Suprapubic skin (tissue), 4 donors: ENCODE measurements at regions not wholly inside any gene's neighbourhood (a gene's known extent, or its start where the extent isn't known, plus 50 kb on each side); places are given as distances from the start of the nearest gene placed in this dataset.

Source experiments
- DNase-seq, 2 donors: peaks; one replicate each; pipeline ENCODE4 v3.0.0-alpha.2; 2019; ENCODE audit warnings: low spot score in 2 of 2
- H3K27ac ChIP-seq: fragments of 200-600 bp; sonication (generic); one replicate; pipeline ENCODE4 v1.5.1; 2019
- H3K27me3 ChIP-seq: fragments of 200-600 bp; sonication (generic); one replicate; pipeline ENCODE4 v1.5.1; 2019
- H3K36me3 ChIP-seq: fragments of 200-600 bp; sonication (generic); one replicate; pipeline ENCODE4 v1.5.1; 2019
- H3K4me1 ChIP-seq: fragments of 200-600 bp; sonication (generic); one replicate; pipeline ENCODE4 v1.5.1; 2019
- H3K4me3 ChIP-seq: fragments of 200-600 bp; sonication (generic); one replicate; pipeline ENCODE4 v1.5.1; 2019; ENCODE audit warnings: mild to moderate bottlenecking
- H3K9me3 ChIP-seq: fragments of 200-600 bp; sonication (generic); one replicate; pipeline ENCODE4 v1.5.1; 2019
- CTCF ChIP-seq, 2 donors: fragments of 200-600 bp in 1 of 2; fragments of 450-650 bp in 1 of 2; sonication (generic) in 1 of 2; IDR thresholded peaks; one replicate each; pipeline ENCODE4 v1.5.1; 2016 to 2019; ENCODE audit warnings: antibody characterized with exemption in 2 of 2, mild to moderate bottlenecking in 1 of 2, moderate library complexity in 1 of 2
- EP300 ChIP-seq: sonication (generic); formaldehyde crosslinking; IDR thresholded peaks from one replicate; pipeline ENCODE4 v1.6.1; 2017; ENCODE audit warnings: antibody characterized with exemption
- POLR2A ChIP-seq, 2 donors: fragments of 450-650 bp; IDR thresholded peaks; one replicate each; pipeline ENCODE4 v1.6.1; 2017; ENCODE audit warnings: antibody characterized with exemption in 2 of 2, mild to moderate bottlenecking in 2 of 2, moderate library complexity in 2 of 2
- POLR2AphosphoS5 ChIP-seq, 3 donors: sonication (generic); formaldehyde crosslinking; IDR thresholded peaks; one replicate each; pipeline ENCODE4 v1.6.1; 2017; ENCODE audit warnings: antibody characterized with exemption in 3 of 3
- WGBS: methylation state at CpG from one replicate; pipeline ENCODE4 v1.1.5; 2018; 5-methylcytosine and 5-hydroxymethylcytosine counted together

- WGBS = 80% methylated on average over 2 of the region's 2 CpGs
- Histone ChIP-seq H3K27me3 (peaks cover 10% of the 10 kb centered on the region), H3K9me3 (no peaks in the 10 kb centered on the region), H3K4me1 (no peaks in the 10 kb centered on the region), H3K36me3 (no peaks in the 10 kb centered on the region), H3K4me3 (no peak overlapping the region), H3K27ac (no peak overlapping the region)
- no peak for DNase-seq
- TF ChIP-seq EP300 (no peak), POLR2AphosphoS5 (IDR thresholded peaks at IDR 0.05) (no peak), CTCF (IDR thresholded peaks at IDR 0.05) (no peak), POLR2A (IDR thresholded peaks at IDR 0.05) (no peak)
Observed at GRCh38 chr5:73390972-73391371, 57.6 kb downstream of the FOXD1 start.

- DNase-seq = no peak
- 55% methylated on average over 2 of the region's 2 CpGs for WGBS
Observed at GRCh38 chr5:73388740-73389139, 59.8 kb downstream of the FOXD1 start.

GRCh38 chr5:73388306-73388684, 60.3 kb downstream of the FOXD1 start:
- Histone ChIP-seq H3K4me3 (no peak overlapping the region), H3K4me1 (no peaks in the 10 kb centered on the region), H3K27ac (no peak overlapping the region), H3K27me3 (peaks cover 20% of the 10 kb centered on the region), H3K36me3 (no peaks in the 10 kb centered on the region), H3K9me3 (peaks cover 7% of the 10 kb centered on the region)
- TF ChIP-seq EP300 (no peak), POLR2A (IDR thresholded peaks at IDR 0.05) (no peak), POLR2AphosphoS5 (IDR thresholded peaks at IDR 0.05) (no peak), CTCF (IDR thresholded peaks at IDR 0.05) (no peak)
- DNase-seq = no peak
- 70% methylated on average over 4 of the region's 4 CpGs for WGBS

More at GRCh38 chr5:73388740-73389139, 59.8 kb downstream of the FOXD1 start:
- H3K4me3 ChIP-seq = no peak overlapping the region
- no peak for TF ChIP-seq POLR2AphosphoS5 (IDR thresholded peaks at IDR 0.05)
- no peak for TF ChIP-seq POLR2A (IDR thresholded peaks at IDR 0.05)
- TF ChIP-seq EP300 = no peak
- no peak for TF ChIP-seq CTCF (IDR thresholded peaks at IDR 0.05)
- no peak overlapping the region for H3K27ac ChIP-seq
- H3K4me1 ChIP-seq = no peaks in the 10 kb centered on the region
- peaks cover 7% of the 10 kb centered on the region for H3K9me3 ChIP-seq
- H3K27me3 ChIP-seq = peaks cover 16% of the 10 kb centered on the region
- H3K36me3 ChIP-seq = no peaks in the 10 kb centered on the region

- no peak for DNase-seq
Observed at GRCh38 chr5:73387601-73388305, 60.8 kb downstream of the FOXD1 start.

GRCh38 chr5:73387149-73387591, 61.4 kb downstream of the FOXD1 start:
- Histone ChIP-seq H3K9me3 (peaks cover 7% of the 10 kb centered on the region), H3K4me3 (no peak overlapping the region)

More at GRCh38 chr5:73387601-73388305, 60.8 kb downstream of the FOXD1 start:
- Histone ChIP-seq H3K9me3 (peaks cover 7% of the 10 kb centered on the region), H3K27me3 (peaks cover 26% of the 10 kb centered on the region), H3K27ac (no peak overlapping the region), H3K4me3 (no peak overlapping the region), H3K4me1 (no peaks in the 10 kb centered on the region), H3K36me3 (no peaks in the 10 kb centered on the region)
- 63% methylated on average over 7 of the region's 7 CpGs for WGBS
- TF ChIP-seq POLR2A (IDR thresholded peaks at IDR 0.05) = no peak
- no peak for TF ChIP-seq CTCF (IDR thresholded peaks at IDR 0.05)

More at GRCh38 chr5:73387149-73387591, 61.4 kb downstream of the FOXD1 start:
- no peak for DNase-seq
- Histone ChIP-seq H3K36me3 (no peaks in the 10 kb centered on the region), H3K27me3 (peaks cover 31% of the 10 kb centered on the region), H3K4me1 (peaks cover 2% of the 10 kb centered on the region), H3K27ac (no peak overlapping the region)
- WGBS = 67% methylated on average over 1 of the region's 1 CpG
- TF ChIP-seq POLR2AphosphoS5 (IDR thresholded peaks at IDR 0.05) (no peak), CTCF (IDR thresholded peaks at IDR 0.05) (no peak), POLR2A (IDR thresholded peaks at IDR 0.05) (no peak), EP300 (no peak)
